PFSK-1 (cell line): ENCODE measurements at regions not wholly inside any gene's neighbourhood (a gene's known extent, or its start where the extent isn't known, plus 50 kb on each side); places are given as distances from the start of the nearest gene placed in this dataset.

Experiments
- FOXP2 ChIP-seq: optimal IDR thresholded peaks from 2 replicates; pipeline ENCODE3; 2011; ENCODE audit warnings: borderline replicate concordance, control low read depth, inconsistent platforms; ENCODE audit not compliant: insufficient read depth; ENCODE audit errors: extremely low read length, extremely low read depth
- POLR2AphosphoS5 ChIP-seq: IDR thresholded peaks from 2 replicates; pipeline ENCODE4 v1.6.1; 2012; ENCODE audit warnings: low read depth, mild to moderate bottlenecking, control low read depth, low read length, moderate library complexity
- REST ChIP-seq, 2 experiments: IDR thresholded peaks; 2 replicates each; pipeline versions ENCODE4 v1.6.1 to v1.8.0; 2011 to 2012; ENCODE audit warnings: low read depth in 2 of 2, low read length in 2 of 2, control low read depth in 1 of 2, inconsistent platforms in 1 of 2, mild to moderate bottlenecking in 1 of 2, moderate library complexity in 1 of 2; ENCODE audit not compliant: insufficient read depth in 1 of 2
- SIN3A ChIP-seq: IDR thresholded peaks from 2 replicates; pipeline ENCODE4 v1.6.1; 2012; ENCODE audit warnings: mild to moderate bottlenecking, low read length, moderate library complexity, borderline replicate concordance; ENCODE audit not compliant: insufficient read depth
- TAF1 ChIP-seq: IDR thresholded peaks from 2 replicates; pipeline ENCODE4 v1.6.1; 2012; ENCODE audit warnings: low read length, control low read depth, borderline replicate concordance; ENCODE audit not compliant: insufficient read depth

- TF ChIP-seq POLR2AphosphoS5 (no peak), FOXP2 (no peak), TAF1 (no peak), SIN3A (no peak), REST (IDR thresholded peaks at IDR 0.05; ENCODE audit: insufficient read depth in 1 of 2, low read depth in 2 of 2, low read length in 2 of 2) (no peak)
Observed at GRCh38 chr3:88321363-88322050, 171.7 kb downstream of the C3orf38 start.

- TF ChIP-seq TAF1 = no peak
- TF ChIP-seq REST (IDR thresholded peaks at IDR 0.05; ENCODE audit: insufficient read depth in 1 of 2, low read depth in 2 of 2, low read length in 2 of 2) = no peak
- no peak for TF ChIP-seq SIN3A
- TF ChIP-seq POLR2AphosphoS5 = no peak
- no peak for TF ChIP-seq FOXP2
Observed at GRCh38 chr3:88324788-88325187, 175.0 kb downstream of the C3orf38 start.

GRCh38 chr3:88334187-88334868 lies 184.6 kb downstream of the C3orf38 start:
- TF ChIP-seq REST (IDR thresholded peaks at IDR 0.05; ENCODE audit: insufficient read depth in 1 of 2, low read depth in 2 of 2, low read length in 2 of 2) (no peak), TAF1 (no peak), FOXP2 (no peak), POLR2AphosphoS5 (no peak), SIN3A (no peak)

DNA sequence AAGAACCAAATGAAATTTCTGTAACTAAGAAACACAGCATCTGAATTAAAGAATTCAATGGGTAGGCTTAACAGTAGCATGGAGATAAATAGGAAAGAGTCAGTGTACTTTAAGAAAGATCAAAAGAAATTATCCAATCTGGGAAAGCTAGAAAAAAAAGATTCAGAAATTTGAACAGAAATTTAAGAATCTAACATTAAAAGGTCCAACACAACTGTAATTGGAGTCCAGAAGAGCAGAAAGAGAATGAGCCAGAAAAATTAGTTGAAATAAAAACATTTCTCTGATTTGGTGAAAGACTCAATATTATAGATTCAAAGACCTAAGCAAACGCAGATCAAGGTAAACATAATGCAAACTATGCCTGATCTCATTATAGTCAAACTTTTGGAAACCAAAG lies 187.1 kb downstream of the C3orf38 start:
- TF ChIP-seq SIN3A (no peak), REST (IDR thresholded peaks at IDR 0.05; ENCODE audit: insufficient read depth in 1 of 2, low read depth in 2 of 2, low read length in 2 of 2) (no peak), FOXP2 (no peak), TAF1 (no peak), POLR2AphosphoS5 (no peak)
